ENCODE measurements at regions not wholly inside any gene's neighbourhood (a gene's known extent, or its start where the extent isn't known, plus 50 kb on each side); places are given as distances from the start of the nearest gene placed in this dataset.

DNA sequence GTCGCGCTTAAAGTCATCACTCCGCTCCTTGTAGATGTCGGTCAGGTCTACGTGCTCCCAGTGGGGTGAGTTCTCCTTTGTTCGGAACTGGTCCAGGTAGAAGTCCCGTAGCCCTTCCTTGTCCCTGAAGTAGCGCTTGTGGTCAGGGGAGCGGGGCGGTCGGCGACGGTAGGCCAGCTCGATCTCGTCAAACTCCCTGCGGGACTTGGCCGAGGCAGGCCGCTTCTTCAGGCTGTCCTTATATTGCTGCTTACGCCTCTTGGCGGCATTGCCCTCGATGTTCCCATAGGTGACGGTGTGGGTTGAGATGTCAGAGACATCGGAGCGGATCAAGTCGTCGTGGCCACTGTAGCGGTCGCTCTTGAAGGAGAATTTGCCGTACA is 367.2 kb downstream of the EMP1 start:
- H3K27me3 Mint-ChIP-seq (ENCODE audit: insufficient read depth) = no peaks in the 10 kb centered on the region
- H3K9me3 Mint-ChIP-seq = peaks cover 57% of the 10 kb centered on the region
- no peak for TF ChIP-seq CTCF (IDR thresholded peaks at IDR 0.05)
- H3K4me3 Mint-ChIP-seq = no peak overlapping the region
- H3K4me1 Mint-ChIP-seq (ENCODE audit: low read depth) = no peaks in the 10 kb centered on the region
- no peak overlapping the region for H3K27ac Mint-ChIP-seq
- H3K36me3 Mint-ChIP-seq (ENCODE audit: low read depth) = peaks cover 5% of the 10 kb centered on the region; the same call in 1 of the 2 replicates
- DNase-seq = no peak

GRCh38 chr12:13562915-13563742 is 366.6 kb downstream of the EMP1 start:
- TF ChIP-seq CTCF (IDR thresholded peaks at IDR 0.05) = no peak
- Mint-ChIP-seq H3K27ac (no peak overlapping the region), H3K36me3 (ENCODE audit: low read depth) (peaks cover 5% of the 10 kb centered on the region; the same call in 1 of the 2 replicates), H3K4me1 (ENCODE audit: low read depth) (no peaks in the 10 kb centered on the region), H3K9me3 (peaks cover 63% of the 10 kb centered on the region), H3K27me3 (ENCODE audit: insufficient read depth) (no peaks in the 10 kb centered on the region), H3K4me3 (no peak overlapping the region)
- no peak for DNase-seq

DNA sequence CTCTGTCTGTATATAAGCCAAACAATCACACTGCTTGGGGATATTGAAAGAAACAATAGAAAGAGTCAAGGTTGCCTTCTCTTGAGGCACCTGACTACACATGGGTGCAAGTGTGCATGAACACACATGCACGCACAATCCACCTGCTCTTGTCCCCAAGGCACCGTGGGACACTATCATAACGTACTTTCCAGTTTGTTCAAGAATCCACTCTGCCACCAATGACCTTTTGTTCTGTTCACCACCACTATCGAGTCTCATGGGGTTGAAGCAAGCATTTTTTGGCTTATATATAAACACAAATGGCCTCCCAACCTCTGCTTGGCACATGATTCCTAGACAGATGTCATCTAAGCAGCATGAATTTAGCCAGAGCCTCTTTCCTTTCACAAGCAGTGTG is 365.4 kb downstream of the EMP1 start:
- no peak for DNase-seq
- no peak for TF ChIP-seq CTCF (IDR thresholded peaks at IDR 0.05)
- peaks cover 5% of the 10 kb centered on the region; the same call in 1 of the 2 replicates for H3K36me3 Mint-ChIP-seq (ENCODE audit: low read depth)
- H3K4me3 Mint-ChIP-seq = no peak overlapping the region
- no peaks in the 10 kb centered on the region for H3K27me3 Mint-ChIP-seq (ENCODE audit: insufficient read depth)
- H3K9me3 Mint-ChIP-seq = peaks cover 56% of the 10 kb centered on the region
- H3K4me1 Mint-ChIP-seq (ENCODE audit: low read depth) = no peaks in the 10 kb centered on the region
- no peak overlapping the region for H3K27ac Mint-ChIP-seq

- Mint-ChIP-seq H3K4me3 (no peak overlapping the region), H3K9me3 (peaks cover 46% of the 10 kb centered on the region), H3K4me1 (ENCODE audit: low read depth) (no peaks in the 10 kb centered on the region), H3K36me3 (ENCODE audit: low read depth) (peaks cover 5% of the 10 kb centered on the region; the same call in 1 of the 2 replicates), H3K27me3 (ENCODE audit: insufficient read depth) (no peaks in the 10 kb centered on the region), H3K27ac (no peak overlapping the region)
- TF ChIP-seq CTCF (IDR thresholded peaks at IDR 0.05) = no peak
- DNase-seq = no peak
Observed at GRCh38 chr12:13559318-13559978, 362.9 kb downstream of the EMP1 start.

DNA sequence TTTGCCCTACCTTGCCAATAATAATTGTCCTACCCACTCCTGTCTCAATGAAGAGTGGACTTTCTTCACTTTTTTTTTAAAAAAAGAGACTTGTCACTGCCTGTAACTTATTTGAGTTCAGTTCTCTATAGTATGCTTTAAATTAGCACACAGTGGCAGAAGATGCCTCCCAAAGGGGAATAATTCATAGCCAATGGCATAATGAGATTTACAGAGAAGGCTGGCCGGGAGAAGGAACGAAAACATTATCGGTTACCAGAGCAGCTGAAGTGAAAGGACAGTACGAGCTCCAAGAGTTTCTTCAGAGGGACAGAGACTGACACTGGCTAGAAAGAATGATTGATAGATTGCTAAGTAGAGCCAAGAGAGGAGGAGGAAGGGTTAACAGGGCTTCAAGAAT is 356.3 kb downstream of the EMP1 start:
- Mint-ChIP-seq H3K36me3 (ENCODE audit: low read depth) (no peaks in the 10 kb centered on the region), H3K9me3 (peaks cover 23% of the 10 kb centered on the region), H3K4me1 (ENCODE audit: low read depth) (no peaks in the 10 kb centered on the region), H3K27ac (no peak overlapping the region), H3K27me3 (ENCODE audit: insufficient read depth) (no peaks in the 10 kb centered on the region; the same call in 1 of the 2 replicates), H3K4me3 (no peak overlapping the region)
- TF ChIP-seq CTCF (IDR thresholded peaks at IDR 0.05) = no peak
- DNase-seq = no peak

Data from HFFc6 (cell line).